Prostate gland (tissue), 2 donors: ENCODE measurements at regions not wholly inside any gene's neighbourhood (a gene's known extent, or its start where the extent isn't known, plus 50 kb on each side); places are given as distances from the start of the nearest gene placed in this dataset.

Experiments
- POLR2A ChIP-seq: fragments of 450-650 bp; IDR thresholded peaks from one replicate; pipeline ENCODE4 v1.6.1; 2016; ENCODE audit warnings: antibody characterized with exemption, mild to moderate bottlenecking
- TF ChIP-seq, protein P1 (sequence below), 4 experiments: fragments of 200-600 bp in 2 of 4; fragments of 450-650 bp in 2 of 4; sonication (generic) in 2 of 4; IDR thresholded peaks; 1 replicate in 3 of 4; 2 replicates in 1 of 4; pipeline ENCODE4 v1.5.1; 2016 to 2019; ENCODE audit warnings: antibody characterized with exemption in 4 of 4, mild to moderate bottlenecking in 2 of 4, moderate library complexity in 2 of 4

DNA sequence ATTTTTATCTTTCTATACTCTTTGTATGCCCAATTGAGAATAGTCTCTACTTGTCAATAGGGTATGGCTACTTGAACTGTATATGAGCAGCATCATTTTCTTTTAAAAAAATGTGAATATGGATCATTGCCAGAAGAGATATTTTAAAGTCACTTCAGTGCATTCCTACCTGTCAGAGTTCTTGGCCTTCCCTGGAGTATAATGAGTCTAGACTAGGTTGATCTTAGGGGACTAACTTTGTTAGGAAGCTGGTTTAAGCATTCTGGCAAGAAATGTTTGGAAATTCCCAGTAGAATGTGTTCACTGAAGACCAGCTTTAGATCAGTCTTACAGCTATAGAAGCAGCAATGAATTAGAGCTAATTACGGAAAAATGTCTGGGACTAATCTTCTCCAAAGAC lies 178.2 kb downstream of the FAT4 start:
- TF ChIP-seq POLR2A = no peak
- TF ChIP-seq, protein P1, sequence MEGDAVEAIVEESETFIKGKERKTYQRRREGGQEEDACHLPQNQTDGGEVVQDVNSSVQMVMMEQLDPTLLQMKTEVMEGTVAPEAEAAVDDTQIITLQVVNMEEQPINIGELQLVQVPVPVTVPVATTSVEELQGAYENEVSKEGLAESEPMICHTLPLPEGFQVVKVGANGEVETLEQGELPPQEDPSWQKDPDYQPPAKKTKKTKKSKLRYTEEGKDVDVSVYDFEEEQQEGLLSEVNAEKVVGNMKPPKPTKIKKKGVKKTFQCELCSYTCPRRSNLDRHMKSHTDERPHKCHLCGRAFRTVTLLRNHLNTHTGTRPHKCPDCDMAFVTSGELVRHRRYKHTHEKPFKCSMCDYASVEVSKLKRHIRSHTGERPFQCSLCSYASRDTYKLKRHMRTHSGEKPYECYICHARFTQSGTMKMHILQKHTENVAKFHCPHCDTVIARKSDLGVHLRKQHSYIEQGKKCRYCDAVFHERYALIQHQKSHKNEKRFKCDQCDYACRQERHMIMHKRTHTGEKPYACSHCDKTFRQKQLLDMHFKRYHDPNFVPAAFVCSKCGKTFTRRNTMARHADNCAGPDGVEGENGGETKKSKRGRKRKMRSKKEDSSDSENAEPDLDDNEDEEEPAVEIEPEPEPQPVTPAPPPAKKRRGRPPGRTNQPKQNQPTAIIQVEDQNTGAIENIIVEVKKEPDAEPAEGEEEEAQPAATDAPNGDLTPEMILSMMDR (IDR thresholded peaks at IDR 0.05) = no peak
